ENCODE measurements at regions not wholly inside any gene's neighbourhood (a gene's known extent, or its start where the extent isn't known, plus 50 kb on each side); places are given as distances from the start of the nearest gene placed in this dataset.

GRCh38 chr1:229907884-229908638 is 159.0 kb upstream of the GALNT2 start:
- TF ChIP-seq CTCF (IDR thresholded peaks at IDR 0.05; ENCODE audit: low read depth, low read length, missing input control), result no peak
- TF ChIP-seq ZBTB33 (IDR thresholded peaks at IDR 0.05), result no peak
- TF ChIP-seq TAF1 (conservative IDR thresholded peaks at IDR 0.05), result no peak
- no peak for TF ChIP-seq REST (IDR thresholded peaks at IDR 0.05)
- no peak for TF ChIP-seq MAX (IDR thresholded peaks at IDR 0.05)

Measured in liver (tissue), 3 donors.